ENCODE measurements at regions not wholly inside any gene's neighbourhood (a gene's known extent, or its start where the extent isn't known, plus 50 kb on each side); places are given as distances from the start of the nearest gene placed in this dataset.

- TF ChIP-seq RAD21 (IDR thresholded peaks at IDR 0.05 in 1 of 2, conservative IDR thresholded peaks at IDR 0.05 in 1 of 2; ENCODE audit: low read depth in 2 of 2, low read length in 2 of 2) (no peak), ATF3 (IDR thresholded peaks at IDR 0.05; ENCODE audit: insufficient read depth, low read depth, low read length) (no peak), CREB1 (IDR thresholded peaks at IDR 0.05) (no peak), CTBP2 (IDR thresholded peaks at IDR 0.05; ENCODE audit: borderline replicate concordance, insufficient read depth, insufficient read length, low read length) (no peak), ASH2L (IDR thresholded peaks at IDR 0.05; ENCODE audit: low read length) (no peak)
These were observed 175.5 kb upstream of the SERP2 start (continued) for GRCh38 chr13:44197791-44198770.
